ENCODE measurements at regions not wholly inside any gene's neighbourhood (a gene's known extent, or its start where the extent isn't known, plus 50 kb on each side); places are given as distances from the start of the nearest gene placed in this dataset.
"Not testable (repeated sequence)": the region's sequence is repeated elsewhere in the genome, so short reads cannot be mapped to it uniquely, and the experiment has no call there.

DNA sequence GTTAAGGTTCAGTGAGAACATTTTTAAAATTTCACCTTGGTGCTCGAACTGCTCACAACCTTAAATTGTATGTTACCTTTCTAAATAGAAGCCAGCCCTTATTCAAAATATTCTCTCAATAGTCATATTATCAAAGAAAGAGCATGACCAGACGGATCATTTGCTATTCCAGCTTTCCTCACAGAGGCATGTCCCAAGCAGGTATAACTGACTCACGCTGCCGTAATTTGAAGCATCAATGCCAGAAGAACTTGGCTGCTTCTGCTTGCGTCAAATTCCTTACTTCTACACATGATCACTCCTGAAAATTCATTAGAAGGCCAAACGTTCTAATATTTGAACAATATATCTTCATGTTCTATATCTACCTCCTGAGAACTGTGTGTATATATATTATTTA lies 69.5 kb upstream of the VGLL4 start:
- no peak for DNase-seq (ENCODE audit: low read depth in 2 of 3, low spot score in 1 of 3)

DNA sequence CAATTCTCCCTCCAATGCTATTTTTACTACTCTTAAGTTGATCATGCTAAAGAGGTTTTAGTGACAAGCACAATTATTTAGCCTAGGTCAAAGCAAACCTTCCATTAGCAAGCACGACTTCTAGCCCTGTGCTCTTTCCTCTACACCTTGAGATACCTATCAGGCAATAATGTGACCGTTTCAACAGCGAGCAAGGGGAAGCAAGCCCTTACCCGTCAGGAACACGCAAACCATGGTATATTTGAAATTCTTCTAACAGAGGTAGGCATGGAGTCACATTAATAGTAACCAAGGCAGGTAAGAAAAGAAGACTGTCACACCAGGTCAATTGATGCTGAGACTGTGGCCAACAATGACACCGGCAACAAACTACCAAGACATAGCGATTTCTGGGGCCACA lies 68.9 kb upstream of the VGLL4 start:
- no peak for DNase-seq (ENCODE audit: low read depth in 2 of 3, low spot score in 1 of 3)

DNA sequence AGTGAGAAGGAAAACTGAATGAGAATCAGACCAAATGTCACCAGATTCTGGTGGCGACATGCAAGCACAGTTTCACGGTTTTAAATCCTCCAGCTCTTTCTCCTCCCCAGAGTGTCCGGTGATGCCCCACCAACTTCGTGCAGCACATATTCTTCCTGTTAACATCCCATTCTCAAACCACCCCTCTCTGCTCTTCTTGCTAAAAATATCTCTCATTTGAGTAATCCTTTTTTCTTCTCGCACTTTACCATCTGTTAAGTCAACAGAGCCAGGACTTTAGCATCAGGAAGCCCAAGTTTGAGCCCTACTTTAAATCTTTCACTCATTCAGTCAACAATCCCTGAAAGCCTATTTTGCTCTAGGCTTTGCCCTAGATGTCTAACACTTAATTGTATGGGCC lies 68.2 kb upstream of the VGLL4 start:
- no peak for DNase-seq (ENCODE audit: low read depth in 2 of 3, low spot score in 1 of 3)

DNA sequence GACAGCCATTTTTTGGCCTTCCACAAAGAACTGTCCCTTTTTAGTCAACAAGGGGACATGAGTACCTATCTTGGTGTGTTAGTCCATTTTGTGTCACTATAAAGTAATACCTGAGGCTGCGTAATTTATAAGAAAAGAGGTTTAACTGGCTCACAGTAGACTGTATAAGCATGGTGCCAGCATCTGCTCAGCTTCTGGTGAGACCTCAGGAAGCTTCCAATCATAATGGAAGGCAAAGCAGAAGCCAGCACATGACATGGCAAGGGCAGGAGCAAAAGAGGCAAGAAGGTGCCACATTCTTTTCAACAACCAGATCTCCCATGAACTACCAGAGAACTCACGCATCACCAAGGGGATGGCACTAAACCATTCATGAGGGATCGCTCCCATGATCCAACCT lies 66.1 kb upstream of the VGLL4 start:
- no peak for DNase-seq (ENCODE audit: low read depth in 2 of 3, low spot score in 1 of 3)

DNA sequence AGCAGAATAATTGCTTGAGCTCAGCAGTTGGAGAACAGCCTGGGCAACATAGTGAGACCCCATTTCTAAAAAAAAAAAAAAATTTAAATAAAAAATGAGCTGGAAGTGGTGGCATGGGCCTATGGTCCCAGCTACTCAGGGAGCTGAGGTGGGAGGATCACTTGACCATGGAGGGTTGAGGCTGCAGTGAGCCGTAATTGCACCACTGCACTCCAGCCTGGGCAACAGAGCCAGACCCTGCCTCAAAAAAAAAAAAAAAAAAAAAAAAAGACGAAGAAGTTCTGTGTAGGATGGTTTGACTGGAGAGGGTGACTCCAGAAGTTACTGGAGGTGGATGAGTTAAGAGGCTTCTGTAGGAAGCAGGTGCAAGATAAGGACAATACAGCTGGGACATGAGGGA lies 63.4 kb upstream of the VGLL4 start:
- not testable (repeated sequence) for DNase-seq (ENCODE audit: low read depth in 2 of 3, low spot score in 1 of 3)

DNA sequence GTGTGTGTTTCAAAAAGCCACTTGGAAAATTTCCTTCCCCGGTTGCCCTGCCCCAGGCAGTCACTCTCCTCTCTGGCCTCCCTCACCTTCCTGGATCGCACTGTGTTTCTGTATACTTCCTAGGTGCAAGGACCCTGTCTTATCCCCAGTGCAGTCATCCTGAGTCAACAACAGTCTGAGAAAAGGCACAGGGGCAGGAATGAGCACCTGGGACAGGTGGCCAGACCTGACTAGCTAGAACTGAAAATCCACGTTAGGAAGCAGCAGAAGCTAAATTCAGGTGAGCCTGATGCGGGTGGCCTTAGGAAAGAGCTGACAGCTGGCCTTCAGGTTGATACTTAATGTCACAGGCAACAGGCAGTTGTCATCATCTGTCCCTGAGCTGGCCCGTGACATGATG lies 62.9 kb upstream of the VGLL4 start:
- no peak for DNase-seq (ENCODE audit: low read depth in 2 of 3, low spot score in 1 of 3)

DNA sequence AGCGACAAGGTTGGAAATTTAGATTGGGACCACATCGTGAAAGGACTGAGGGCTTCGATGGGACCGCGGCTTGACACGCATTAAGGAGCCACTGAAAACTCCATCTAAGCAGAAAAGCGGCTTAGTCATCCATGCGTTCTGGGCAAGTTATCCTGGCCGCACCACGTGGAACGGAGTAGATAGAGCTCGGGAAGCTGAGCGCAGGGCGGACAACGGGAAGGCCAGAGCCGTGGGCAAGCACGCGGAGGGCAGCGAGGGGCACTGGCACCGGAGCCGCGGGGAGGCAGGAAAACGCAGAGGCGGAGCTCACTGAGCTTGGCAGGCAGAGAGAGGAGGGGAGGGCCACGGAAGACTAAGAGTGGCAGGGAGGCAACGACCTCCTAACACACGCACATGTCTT lies 61.3 kb upstream of the VGLL4 start:
- no peak for DNase-seq (ENCODE audit: low read depth in 2 of 3, low spot score in 1 of 3)

DNA sequence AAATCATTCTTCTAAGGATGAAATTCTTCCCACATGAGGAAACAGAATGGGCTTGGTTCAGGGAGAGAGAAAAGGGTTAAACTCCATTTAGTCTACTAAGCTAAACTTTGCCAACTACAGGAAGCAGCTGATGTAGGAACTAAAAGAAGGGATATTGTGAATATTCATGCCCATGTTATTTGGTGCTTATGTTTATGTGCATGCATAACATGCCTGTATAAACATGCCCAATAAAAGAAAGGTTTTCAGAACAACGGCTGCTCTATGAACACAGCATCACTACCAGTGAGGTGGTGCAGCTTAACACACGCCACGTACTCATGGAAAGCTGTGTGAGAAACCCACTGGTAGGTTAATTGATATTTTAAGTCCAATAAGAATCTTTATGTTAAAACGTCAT lies 59.4 kb upstream of the VGLL4 start:
- no peak for DNase-seq (ENCODE audit: low read depth in 2 of 3, low spot score in 1 of 3)

DNA sequence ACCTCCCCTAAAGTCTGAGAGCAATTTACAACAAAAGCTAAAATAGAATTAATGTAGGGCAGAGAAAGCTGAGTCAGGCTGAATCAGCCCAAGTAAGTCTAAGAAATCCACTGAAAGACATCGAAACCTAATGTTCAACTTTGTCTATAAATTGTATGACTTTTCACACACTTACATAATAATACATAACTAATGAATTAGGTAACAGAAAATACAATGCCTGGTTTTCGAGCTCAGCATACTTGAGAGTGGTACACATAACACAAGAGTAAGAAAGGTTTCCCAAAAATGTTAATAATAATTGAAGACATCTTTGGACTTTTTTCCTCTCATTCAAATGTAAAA lies 55.3 kb upstream of the VGLL4 start:
- no peak for DNase-seq (ENCODE audit: low read depth in 2 of 3, low spot score in 1 of 3)

DNA sequence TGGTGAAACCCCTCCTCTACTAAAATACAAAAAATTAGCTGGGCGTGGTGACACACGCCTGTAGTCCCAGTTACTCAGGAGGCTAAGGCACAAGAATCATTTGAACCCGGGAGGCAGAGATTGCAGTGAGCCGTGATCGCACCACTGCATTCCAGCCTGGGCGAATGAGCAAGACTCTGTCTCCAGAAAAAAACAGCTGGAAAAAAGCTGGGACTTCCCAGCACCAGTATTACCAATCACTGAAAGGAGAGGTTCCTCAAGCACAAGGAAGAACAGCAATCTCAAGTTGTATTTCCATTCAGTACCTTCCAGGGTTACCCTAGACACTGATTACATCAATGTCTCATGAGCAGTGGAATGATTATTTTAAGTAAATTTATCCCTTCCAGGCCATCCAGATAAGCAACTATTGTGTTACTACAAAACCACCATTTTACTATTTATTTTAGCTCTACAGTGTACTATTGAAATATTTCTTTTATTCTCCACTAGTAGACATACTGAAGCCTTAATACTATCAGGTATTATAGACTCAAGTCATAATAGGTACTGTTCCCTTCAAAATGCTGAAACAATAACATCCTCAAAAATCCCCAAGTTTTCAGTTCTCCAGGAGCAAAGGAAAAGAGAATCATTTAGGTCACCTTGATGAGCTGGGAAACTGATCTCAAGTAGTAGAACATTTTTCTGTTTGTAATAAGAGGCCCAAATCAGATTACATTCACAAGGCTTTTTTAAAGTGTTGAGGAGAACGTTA lies 54.8 kb upstream of the VGLL4 start:
- DNase-seq (ENCODE audit: low read depth in 2 of 3, low spot score in 1 of 3): no peak

DNA sequence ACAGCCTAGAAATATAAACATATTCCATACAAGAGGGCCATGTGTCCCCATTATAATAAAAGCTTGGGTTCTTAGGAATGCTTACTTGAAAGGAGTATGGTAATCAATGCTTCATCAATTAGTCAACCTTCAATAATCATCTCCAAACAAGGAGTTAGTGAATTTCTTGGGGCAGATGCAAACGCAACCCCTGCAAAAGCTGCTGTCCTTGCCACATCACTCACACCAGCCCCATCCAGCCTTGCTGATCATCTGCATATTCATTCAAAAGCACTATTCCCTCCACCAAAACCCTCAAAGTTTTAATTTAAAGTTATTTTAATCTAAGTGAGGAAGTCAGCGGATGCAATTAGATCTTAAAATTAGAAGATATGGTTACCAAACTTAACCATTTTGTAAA lies 54.0 kb upstream of the VGLL4 start:
- DNase-seq (ENCODE audit: low read depth in 2 of 3, low spot score in 1 of 3): no peak

DNA sequence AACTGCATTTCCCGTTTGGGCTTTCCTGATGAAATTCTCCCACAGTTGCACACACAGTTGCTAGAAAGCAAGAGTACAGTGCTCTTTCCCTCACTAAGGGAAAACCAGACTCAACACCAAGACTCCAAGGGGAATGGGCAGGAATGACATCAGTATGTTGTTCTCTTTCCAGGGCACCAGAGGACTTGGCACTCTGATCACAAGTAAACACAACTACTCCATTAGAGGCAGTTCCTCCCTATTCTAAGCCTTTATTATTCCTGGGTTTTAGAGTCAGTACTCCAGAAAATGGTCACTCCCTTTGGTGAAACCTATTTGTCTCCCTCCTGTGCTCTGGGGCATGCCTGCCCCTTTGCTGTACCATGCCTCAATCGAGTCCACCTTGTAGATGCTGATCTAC lies 52.3 kb upstream of the VGLL4 start:
- DNase-seq (ENCODE audit: low read depth in 2 of 3, low spot score in 1 of 3): no peak
